HepG2 (cell line): ENCODE measurements at regions not wholly inside any gene's neighbourhood (a gene's known extent, or its start where the extent isn't known, plus 50 kb on each side); places are given as distances from the start of the nearest gene placed in this dataset.

ENCODE experiments used
- CEBPG ChIP-seq: IDR thresholded peaks from 2 replicates; pipeline ENCODE4 v1.6.1; 2016
- CTCF ChIP-seq: sonication (generic); formaldehyde crosslinking; IDR thresholded peaks from 2 replicates; pipeline ENCODE4 v1.5.0; 2020; ENCODE audit warnings: mild to moderate bottlenecking, missing genetic modification reagents, moderate library complexity
- MAFG ChIP-seq: sonication (generic); formaldehyde crosslinking; IDR thresholded peaks from 2 replicates; pipeline ENCODE4 v1.5.1; 2020; ENCODE audit warnings: mild to moderate bottlenecking, missing genetic modification reagents
- SRF ChIP-seq: IDR thresholded peaks from 2 replicates; pipeline ENCODE4 v1.6.1; 2011; ENCODE audit warnings: mild to moderate bottlenecking, low read depth, low read length, moderate library complexity
- TAF1 ChIP-seq: sonication (generic); formaldehyde crosslinking; IDR thresholded peaks from 2 replicates; pipeline ENCODE4 v1.4.0; 2020; ENCODE audit warnings: missing genetic modification reagents
- TFE3 ChIP-seq: IDR thresholded peaks from 2 replicates; pipeline ENCODE4 v1.6.1; 2016
- UBTF ChIP-seq: sonication (generic); formaldehyde crosslinking; IDR thresholded peaks from 2 replicates; pipeline ENCODE4 v1.4.0; 2020; ENCODE audit warnings: mild to moderate bottlenecking, missing genetic modification reagents
- ZSCAN29 ChIP-seq: sonication (generic); formaldehyde crosslinking; conservative IDR thresholded peaks from 2 replicates; pipeline ENCODE4 v1.4.0; 2020; ENCODE audit warnings: mild to moderate bottlenecking, missing genetic modification reagents

- no peak for TF ChIP-seq CTCF (CRISPR knock-in tag)
- no peak for TF ChIP-seq CEBPG (CRISPR knock-in tag)
- no peak for TF ChIP-seq TAF1 (CRISPR knock-in tag)
- TF ChIP-seq ZSCAN29 (CRISPR knock-in tag) = no peak
- no peak for TF ChIP-seq UBTF
- TF ChIP-seq TFE3 (CRISPR knock-in tag) = no peak
- TF ChIP-seq SRF = no peak
- TF ChIP-seq MAFG (CRISPR knock-in tag) = no peak
These were observed 260.9 kb downstream of the RAD51AP2 start for GRCh38 chr2:17257189-17257909.
